Activated naive CD4-positive, alpha-beta T cell treated with anti-CD3 and anti-CD28 coated beads, Interleukin-2, amount 10 ng/mL, durations not matched to agents 7 days and 5 days (primary cell): ENCODE measurements at regions not wholly inside any gene's neighbourhood (a gene's known extent, or its start where the extent isn't known, plus 50 kb on each side); places are given as distances from the start of the nearest gene placed in this dataset.

Source experiments
- CTCF ChIA-PET: fragments of 350-600 bp; sonication (Branson Sonifier 250); formaldehyde crosslinking; loops from one replicate; lab custom pipeline; 2021; ENCODE audit warnings: antibody characterized with exemption; lab: Charles Lee
- DNase-seq: peaks from one replicate; pipeline ENCODE4 v3.0.0-alpha.2; 2020
- H3K27ac Mint-ChIP-seq: one replicate; pipeline ENCODE4 v1.8.0; 2021; ENCODE audit warnings: mild to moderate bottlenecking, moderate library complexity, mixed read lengths
- H3K27me3 Mint-ChIP-seq: one replicate; pipeline ENCODE4 v1.8.0; 2021; ENCODE audit warnings: mild to moderate bottlenecking, mixed read lengths
- H3K36me3 Mint-ChIP-seq: one replicate; pipeline ENCODE4 v1.8.0; 2021; ENCODE audit warnings: mixed read lengths
- H3K4me1 Mint-ChIP-seq: one replicate; pipeline ENCODE4 v1.8.0; 2021; ENCODE audit warnings: mixed read lengths
- H3K4me3 Mint-ChIP-seq: one replicate; pipeline ENCODE4 v1.8.0; 2021; ENCODE audit warnings: mild to moderate bottlenecking, moderate library complexity, mixed read lengths
- H3K9me3 Mint-ChIP-seq: one replicate; pipeline ENCODE4 v1.8.0; 2021; ENCODE audit warnings: mixed read lengths

DNA sequence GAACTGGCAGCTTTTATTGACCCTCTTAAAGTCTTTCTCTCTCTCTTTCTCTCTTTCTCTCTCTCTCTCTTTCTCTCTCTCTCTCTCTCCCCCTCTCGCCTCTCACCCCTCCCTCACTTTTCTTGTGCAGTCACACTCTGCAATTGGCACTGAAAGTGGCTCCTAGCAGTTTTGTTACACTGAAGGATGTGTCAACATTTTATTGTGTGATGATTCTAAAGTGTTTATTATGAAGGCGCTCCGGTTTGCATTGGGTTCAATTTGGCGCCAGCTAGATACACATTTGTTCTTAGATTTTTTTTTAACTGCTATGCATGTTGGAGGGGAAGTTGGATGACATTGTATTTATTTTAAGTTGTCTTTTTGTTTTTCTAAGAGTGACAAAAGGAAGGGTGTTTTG lies 64.0 kb upstream of the CHRM3 start:
- no peak overlapping the region for H3K27ac Mint-ChIP-seq
- no peaks in the 10 kb centered on the region for H3K27me3 Mint-ChIP-seq
- no peak overlapping the region for H3K4me3 Mint-ChIP-seq
- CTCF ChIA-PET, result no interaction called here
- no peaks in the 10 kb centered on the region for H3K9me3 Mint-ChIP-seq
- DNase-seq, result no peak
- no peaks in the 10 kb centered on the region for H3K4me1 Mint-ChIP-seq
- H3K36me3 Mint-ChIP-seq, result no peaks in the 10 kb centered on the region

DNA sequence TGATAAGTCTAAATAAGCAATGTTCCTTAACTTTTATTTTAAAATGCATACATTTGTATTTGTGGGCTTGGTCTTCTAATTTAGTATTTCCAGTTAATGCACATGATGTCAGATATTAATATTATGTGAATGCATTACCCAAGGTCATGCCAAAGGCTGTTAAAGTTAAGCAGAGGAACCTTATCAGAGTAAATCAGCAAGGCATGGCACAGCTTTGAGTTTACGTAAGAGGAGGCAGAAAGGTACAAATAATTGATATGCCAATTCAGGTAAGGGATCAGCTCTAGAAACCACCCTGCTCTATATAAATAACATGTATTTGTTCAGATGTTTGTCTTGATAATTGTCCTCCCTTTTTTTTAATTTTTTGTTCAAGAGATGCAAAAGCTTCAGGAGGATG lies 64.5 kb upstream of the CHRM3 start:
- Mint-ChIP-seq H3K9me3 (no peaks in the 10 kb centered on the region), H3K27me3 (no peaks in the 10 kb centered on the region), H3K36me3 (no peaks in the 10 kb centered on the region), H3K27ac (no peak overlapping the region), H3K4me1 (no peaks in the 10 kb centered on the region), H3K4me3 (no peak overlapping the region)
- CTCF ChIA-PET, result no interaction called here
- DNase-seq, result no peak

DNA sequence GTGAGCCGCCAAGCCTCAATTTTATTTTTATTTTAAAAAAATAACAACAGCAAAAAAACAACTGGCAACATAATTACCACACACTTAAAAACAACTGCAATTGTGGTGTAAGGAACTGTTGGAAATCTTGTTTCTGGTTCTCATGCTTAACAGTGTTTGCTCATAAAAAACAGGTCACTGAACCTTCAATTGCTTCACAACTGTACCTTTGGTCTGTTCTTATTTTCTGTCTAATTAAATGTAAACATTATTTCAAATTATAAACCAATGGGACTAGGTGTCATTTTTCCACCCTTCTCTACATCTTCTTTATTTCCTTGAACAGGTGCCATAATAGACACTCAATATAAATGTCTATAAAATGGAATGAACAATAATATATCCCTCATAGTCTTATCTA lies 68.4 kb upstream of the CHRM3 start:
- Mint-ChIP-seq H3K4me3 (no peak overlapping the region), H3K4me1 (no peaks in the 10 kb centered on the region), H3K27ac (no peak overlapping the region), H3K27me3 (no peaks in the 10 kb centered on the region), H3K36me3 (no peaks in the 10 kb centered on the region), H3K9me3 (no peaks in the 10 kb centered on the region)
- DNase-seq, result no peak
- CTCF ChIA-PET, result no interaction called here

DNA sequence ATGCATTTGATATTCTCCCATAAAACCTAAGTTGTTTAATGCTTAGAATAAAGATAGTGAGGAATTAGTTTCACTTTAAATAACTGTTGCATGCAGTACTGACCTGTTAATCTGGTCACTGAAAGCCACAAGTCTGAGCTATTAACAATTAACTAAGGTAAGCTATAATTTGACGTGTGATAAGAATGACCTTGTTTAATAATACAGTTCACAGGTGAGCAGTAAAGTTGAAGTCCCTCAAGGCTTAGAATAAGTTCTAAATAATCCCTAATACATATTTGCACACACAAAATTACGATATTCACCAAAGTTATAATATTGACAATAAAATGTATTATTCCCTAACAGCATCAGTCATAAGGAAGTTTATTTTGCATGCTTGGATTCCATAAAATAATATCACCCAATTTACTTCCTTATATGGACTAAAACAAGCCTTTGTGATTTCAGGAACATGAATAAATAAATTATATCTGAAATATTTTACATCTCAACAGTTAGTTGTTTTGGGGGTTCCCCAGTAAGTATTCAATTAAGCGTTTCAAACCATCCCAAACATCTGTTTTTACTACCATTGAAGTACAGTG lies 70.6 kb upstream of the CHRM3 start:
- DNase-seq, result no peak
- H3K4me3 Mint-ChIP-seq, result no peak overlapping the region
- CTCF ChIA-PET, result no interaction called here
- H3K27ac Mint-ChIP-seq, result no peak overlapping the region
- H3K27me3 Mint-ChIP-seq, result no peaks in the 10 kb centered on the region
- H3K4me1 Mint-ChIP-seq, result no peaks in the 10 kb centered on the region
- H3K9me3 Mint-ChIP-seq, result no peaks in the 10 kb centered on the region
- no peaks in the 10 kb centered on the region for H3K36me3 Mint-ChIP-seq

DNA sequence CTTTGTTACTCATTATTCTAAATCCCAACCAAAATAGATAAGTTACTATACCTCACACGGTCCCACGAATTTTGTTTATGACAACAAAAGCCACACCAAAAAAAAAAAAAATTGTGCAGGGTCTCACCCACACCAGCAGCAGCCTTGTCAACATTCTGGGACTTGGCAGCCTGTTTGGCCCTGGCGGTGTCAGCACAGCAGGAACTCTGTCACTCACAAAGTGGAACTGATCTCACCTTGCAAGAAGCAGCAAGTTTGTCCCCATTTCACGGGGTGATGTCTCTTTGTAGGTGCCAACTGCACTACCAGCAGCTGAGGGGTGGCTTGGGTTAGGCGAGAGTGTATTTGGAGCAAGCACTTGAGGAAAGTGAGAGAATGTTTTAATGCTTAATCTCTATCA lies 75.0 kb upstream of the CHRM3 start:
- H3K27ac Mint-ChIP-seq, result no peak overlapping the region
- H3K4me3 Mint-ChIP-seq, result no peak overlapping the region
- no peak for DNase-seq

DNA sequence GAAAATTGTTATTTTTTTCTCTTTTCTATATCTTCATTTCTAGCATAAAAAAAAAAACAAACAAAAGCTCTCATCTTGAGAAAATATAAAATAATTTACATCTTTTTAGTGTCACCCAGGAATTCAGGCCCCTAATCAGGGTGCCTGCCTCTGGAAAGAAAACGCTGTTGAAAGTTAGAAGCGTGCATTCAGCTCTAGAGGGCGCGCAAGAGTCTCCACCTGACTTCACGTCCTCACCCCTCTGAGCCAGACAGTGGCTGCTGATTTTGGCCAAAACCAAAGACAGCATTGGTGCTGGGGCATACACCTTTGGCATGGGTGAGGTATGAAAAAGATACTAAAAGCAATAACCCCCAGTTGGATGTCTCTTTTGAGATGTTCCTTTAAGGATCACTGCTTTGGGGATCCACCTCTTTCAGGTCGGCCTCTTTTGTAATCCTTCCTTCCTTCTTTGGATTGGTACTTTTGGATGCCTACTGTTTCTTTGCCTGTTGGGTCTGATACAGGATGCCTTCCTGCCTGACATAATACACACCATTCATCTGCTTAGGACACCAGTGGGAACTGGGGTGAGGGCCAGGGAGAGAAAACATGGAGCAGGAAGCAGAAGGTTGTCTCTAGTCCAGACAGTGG lies 77.6 kb upstream of the CHRM3 start:
- H3K4me1 Mint-ChIP-seq, result no peaks in the 10 kb centered on the region
- no peak overlapping the region for H3K4me3 Mint-ChIP-seq
- no peak overlapping the region for H3K27ac Mint-ChIP-seq
- no peaks in the 10 kb centered on the region for H3K9me3 Mint-ChIP-seq
- CTCF ChIA-PET, result interaction anchor here (0.6 kb wide), 2 partner anchors 163 to 553 kb away, joined by 3 read pairs; no protein-coding TSS in a partner anchor
- H3K27me3 Mint-ChIP-seq, result no peaks in the 10 kb centered on the region
- peak; percentile 40 for DNase-seq
- no peaks in the 10 kb centered on the region for H3K36me3 Mint-ChIP-seq

More for the DNA sequence above, 75.0 kb upstream of the CHRM3 start:
- CTCF ChIA-PET, result interaction anchor here (1.3 kb wide), 1 partner anchor 587 kb away, joined by 4 read pairs; no protein-coding TSS in a partner anchor
- Mint-ChIP-seq H3K27me3 (no peaks in the 10 kb centered on the region), H3K9me3 (no peaks in the 10 kb centered on the region), H3K36me3 (no peaks in the 10 kb centered on the region), H3K4me1 (no peaks in the 10 kb centered on the region)

DNA sequence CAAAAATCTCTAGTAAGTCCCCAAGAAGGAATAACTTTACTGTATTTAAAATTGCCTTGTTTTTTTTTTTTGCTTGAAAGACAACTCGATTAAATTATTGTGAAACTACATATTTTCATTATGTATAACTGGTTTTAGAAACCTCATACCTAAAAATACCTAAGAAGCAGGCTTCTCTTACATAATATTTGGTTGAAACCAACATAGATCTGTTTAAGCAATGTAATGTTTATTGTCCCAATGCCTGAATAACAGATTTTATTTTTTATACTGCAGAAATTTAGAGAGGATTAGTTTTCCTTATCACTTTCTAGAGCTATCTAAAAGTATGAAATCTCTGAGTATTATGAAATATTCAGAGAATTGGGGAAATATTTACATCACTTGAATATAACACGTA lies 78.5 kb upstream of the CHRM3 start:
- DNase-seq, result no peak
- Mint-ChIP-seq H3K4me3 (no peak overlapping the region), H3K27me3 (no peaks in the 10 kb centered on the region), H3K4me1 (no peaks in the 10 kb centered on the region), H3K9me3 (no peaks in the 10 kb centered on the region), H3K36me3 (no peaks in the 10 kb centered on the region), H3K27ac (no peak overlapping the region)
- CTCF ChIA-PET, result no interaction called here

DNA sequence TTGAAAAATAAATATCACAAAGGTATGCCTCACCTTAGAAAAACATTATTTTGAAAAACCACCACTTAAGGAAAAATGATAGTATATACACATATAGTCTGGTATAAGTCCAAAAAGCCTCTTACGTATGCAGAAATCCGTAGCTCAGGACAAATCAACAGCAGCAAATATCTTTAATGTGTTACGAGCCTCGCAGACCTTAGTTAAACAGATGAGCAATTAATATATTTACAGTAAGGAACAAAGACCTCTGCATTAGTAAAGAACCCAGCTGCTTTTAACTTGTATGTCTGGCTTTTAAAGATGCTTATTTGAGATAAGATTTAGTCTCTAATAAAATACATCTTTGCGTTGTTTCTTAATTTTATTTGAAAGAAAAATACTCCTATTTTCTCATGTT lies 79.9 kb upstream of the CHRM3 start:
- Mint-ChIP-seq H3K27ac (no peak overlapping the region), H3K36me3 (no peaks in the 10 kb centered on the region), H3K4me1 (no peaks in the 10 kb centered on the region), H3K27me3 (no peaks in the 10 kb centered on the region), H3K9me3 (no peaks in the 10 kb centered on the region), H3K4me3 (no peak overlapping the region)
- DNase-seq, result no peak
- CTCF ChIA-PET, result interaction anchor here (1.1 kb wide), 1 partner anchor 592 kb away, joined by 3 read pairs; no protein-coding TSS in a partner anchor

DNA sequence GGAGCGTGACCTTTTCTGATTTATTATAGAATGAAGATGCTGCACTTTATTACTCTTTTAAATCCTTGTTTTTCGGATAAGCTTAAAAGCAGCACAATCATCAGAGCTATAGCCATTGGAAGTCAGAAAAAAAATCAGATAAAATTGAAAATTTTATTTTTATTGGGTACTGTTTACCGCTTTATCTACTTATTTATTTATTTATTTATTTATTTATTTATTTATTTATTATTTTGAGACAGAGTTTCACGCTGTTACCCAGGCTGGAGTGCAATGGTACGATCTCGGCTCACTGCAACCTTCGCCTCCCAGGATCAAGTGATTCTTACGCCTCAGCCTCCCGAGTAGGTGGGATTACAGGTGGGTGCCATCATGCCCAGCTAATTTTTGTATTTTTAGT lies 83.1 kb upstream of the CHRM3 start:
- Mint-ChIP-seq H3K4me3 (no peak overlapping the region), H3K9me3 (no peaks in the 10 kb centered on the region), H3K27ac (no peak overlapping the region), H3K27me3 (no peaks in the 10 kb centered on the region), H3K36me3 (no peaks in the 10 kb centered on the region), H3K4me1 (no peaks in the 10 kb centered on the region)
- CTCF ChIA-PET, result no interaction called here
- no peak for DNase-seq

DNA sequence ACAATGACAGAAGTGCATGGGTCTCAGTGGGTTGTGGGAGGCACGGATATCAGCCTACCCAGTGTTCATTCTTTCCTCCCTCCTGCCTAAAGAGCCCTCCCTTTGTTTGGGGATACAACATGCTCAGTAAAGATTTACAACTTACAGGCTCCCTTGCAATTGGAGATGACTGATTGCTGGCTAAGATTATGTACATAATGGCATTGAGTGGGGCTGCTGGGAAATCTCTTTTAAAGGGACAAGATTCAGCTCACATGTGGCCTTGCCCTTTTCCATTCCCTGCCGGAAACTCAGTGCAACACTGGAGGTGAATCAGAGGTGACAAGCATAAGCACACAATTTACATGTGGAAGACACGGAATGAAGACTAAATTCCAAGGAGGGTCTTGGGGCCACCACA lies 83.7 kb upstream of the CHRM3 start:
- CTCF ChIA-PET, result no interaction called here
- Mint-ChIP-seq H3K27me3 (no peaks in the 10 kb centered on the region), H3K4me3 (no peak overlapping the region), H3K9me3 (no peaks in the 10 kb centered on the region), H3K36me3 (no peaks in the 10 kb centered on the region), H3K27ac (no peak overlapping the region), H3K4me1 (no peaks in the 10 kb centered on the region)
- DNase-seq, result no peak

DNA sequence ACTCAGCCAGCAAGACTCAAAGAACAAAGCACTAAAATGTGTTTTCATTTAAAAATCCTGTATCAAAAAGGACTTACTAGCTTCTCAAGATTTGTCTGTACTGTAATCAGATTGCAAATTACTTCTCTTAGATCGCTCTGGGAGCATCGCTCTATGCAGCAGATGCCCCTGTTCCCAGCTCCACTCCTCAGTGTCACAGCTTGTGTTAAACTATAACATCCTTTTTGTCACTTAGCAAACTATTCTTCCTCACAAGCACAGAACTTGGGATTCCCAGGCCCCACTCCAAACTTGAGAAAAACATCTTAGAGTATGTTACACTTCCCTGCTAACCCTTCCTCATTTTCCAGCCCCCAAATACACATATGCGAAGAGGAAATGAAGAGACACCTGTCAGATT lies 85.1 kb upstream of the CHRM3 start:
- Mint-ChIP-seq H3K27ac (no peak overlapping the region), H3K9me3 (no peaks in the 10 kb centered on the region), H3K4me1 (no peaks in the 10 kb centered on the region), H3K36me3 (no peaks in the 10 kb centered on the region), H3K27me3 (no peaks in the 10 kb centered on the region), H3K4me3 (no peak overlapping the region)
- no peak for DNase-seq
- CTCF ChIA-PET, result no interaction called here

DNA sequence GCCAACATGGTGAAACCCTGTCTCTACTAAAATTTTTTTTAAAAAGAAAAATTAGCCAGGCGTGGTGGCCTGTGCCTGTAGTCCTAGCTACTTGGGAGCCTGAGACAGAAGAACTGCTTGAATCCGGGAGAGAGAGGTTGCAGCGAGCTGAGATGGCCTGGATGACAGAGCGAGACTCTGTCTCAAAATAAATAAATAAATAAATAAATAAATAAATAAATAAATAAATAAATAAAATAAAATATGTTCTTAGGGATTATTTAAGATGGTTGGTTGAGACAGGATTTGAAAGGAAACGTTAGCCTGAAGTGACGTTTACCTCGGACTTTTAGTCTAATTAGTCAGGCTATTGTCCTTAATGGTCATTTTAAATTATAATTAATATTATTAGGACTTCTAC lies 88.5 kb upstream of the CHRM3 start:
- Mint-ChIP-seq H3K4me1 (no peaks in the 10 kb centered on the region), H3K4me3 (no peak overlapping the region), H3K27me3 (no peaks in the 10 kb centered on the region), H3K27ac (no peak overlapping the region), H3K9me3 (no peaks in the 10 kb centered on the region), H3K36me3 (no peaks in the 10 kb centered on the region)
- no peak for DNase-seq
- CTCF ChIA-PET, result no interaction called here

DNA sequence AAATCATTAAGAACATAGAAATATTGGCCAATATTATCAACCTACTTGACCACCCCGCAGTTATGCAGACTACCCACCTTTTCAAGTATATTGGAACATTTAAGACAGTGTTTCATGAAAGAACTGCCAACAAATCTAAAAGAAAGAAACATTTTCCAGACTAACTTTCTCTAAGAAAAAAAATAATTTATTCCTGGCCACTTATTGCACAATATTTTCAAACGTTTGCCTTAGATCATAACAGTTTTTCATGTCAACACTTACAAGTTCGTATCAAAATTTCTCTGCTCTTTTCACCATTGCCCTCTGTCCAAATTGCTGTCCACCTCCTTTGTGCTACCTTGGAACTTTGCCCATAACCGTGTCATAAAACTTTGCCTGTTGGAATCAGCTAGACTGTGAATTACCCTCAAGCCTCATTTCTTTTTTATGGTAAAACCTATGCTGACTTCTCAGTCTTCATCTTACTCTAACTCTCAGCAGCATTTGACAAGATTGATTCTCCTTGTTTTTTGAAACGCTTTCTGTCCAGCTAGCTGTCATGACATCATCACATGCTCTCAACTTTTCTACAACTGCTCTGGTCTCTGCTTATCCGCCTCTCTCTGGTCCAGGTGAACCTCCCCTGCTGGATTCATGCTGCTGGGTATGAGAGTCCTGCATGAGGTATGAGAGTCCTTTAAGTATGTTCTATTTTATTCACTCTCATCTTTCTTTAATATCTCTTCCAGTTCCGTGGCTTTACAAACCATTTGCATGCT lies 92.8 kb upstream of the CHRM3 start:
- Mint-ChIP-seq H3K4me3 (no peak overlapping the region), H3K9me3 (no peaks in the 10 kb centered on the region), H3K27me3 (no peaks in the 10 kb centered on the region), H3K4me1 (no peaks in the 10 kb centered on the region), H3K36me3 (no peaks in the 10 kb centered on the region), H3K27ac (no peak overlapping the region)
- CTCF ChIA-PET, result no interaction called here
- no peak for DNase-seq

DNA sequence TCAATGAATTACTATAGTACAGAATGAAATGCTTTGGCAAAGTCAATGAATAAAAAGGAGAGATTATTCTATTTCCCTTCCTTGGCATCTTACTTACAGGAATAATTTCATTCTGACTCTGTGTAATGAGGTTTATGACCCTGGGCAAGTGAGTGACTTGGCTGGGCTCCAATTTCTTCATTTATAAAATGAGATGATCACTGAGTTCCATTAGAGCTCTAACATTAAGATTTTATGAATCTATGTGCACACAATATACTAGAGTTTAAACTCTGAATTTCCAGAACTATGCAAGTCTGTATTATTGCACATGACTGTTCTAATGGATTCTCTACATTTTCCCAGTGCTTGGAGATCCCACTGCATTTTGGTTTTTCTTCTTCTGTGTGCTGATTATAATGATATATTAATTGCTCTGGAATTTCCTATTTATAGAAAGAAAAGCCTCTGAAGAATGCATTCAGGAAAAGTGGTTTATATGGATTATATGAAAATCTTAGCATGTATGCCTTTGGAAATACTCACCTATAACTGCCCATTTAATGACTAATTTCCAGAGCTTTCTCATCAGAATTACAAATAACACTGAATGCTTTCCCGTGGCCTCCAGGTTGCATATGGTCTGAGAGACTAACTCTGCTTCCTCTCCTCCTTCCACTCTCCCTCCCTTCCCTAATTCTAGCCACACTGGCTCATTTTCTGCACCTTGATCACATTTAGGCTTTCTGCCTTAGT lies 97.4 kb upstream of the CHRM3 start:
- H3K4me3 Mint-ChIP-seq, result no peak overlapping the region
- DNase-seq, result no peak
- no peaks in the 10 kb centered on the region for H3K4me1 Mint-ChIP-seq
- no peaks in the 10 kb centered on the region for H3K9me3 Mint-ChIP-seq
- CTCF ChIA-PET, result no interaction called here
- no peaks in the 10 kb centered on the region for H3K27me3 Mint-ChIP-seq
- no peak overlapping the region for H3K27ac Mint-ChIP-seq
- H3K36me3 Mint-ChIP-seq, result no peaks in the 10 kb centered on the region
